Loucy (cell line): ENCODE measurements at regions not wholly inside any gene's neighbourhood (a gene's known extent, or its start where the extent isn't known, plus 50 kb on each side); places are given as distances from the start of the nearest gene placed in this dataset.

Experiments used
- CTCF ChIP-seq: fragments of 200-600 bp; sonication (generic); conservative IDR thresholded peaks from 2 replicates; pipeline ENCODE4 v1.5.1; 2014; ENCODE audit warnings: mild to moderate bottlenecking, antibody characterized with exemption, low read length
- EZH2phosphoT487 ChIP-seq: fragments of 200-600 bp; IDR thresholded peaks from 2 replicates; pipeline ENCODE4 v1.6.1; 2018; ENCODE audit warnings: antibody characterized with exemption, mild to moderate bottlenecking, moderate library complexity, borderline replicate concordance

GRCh38 chr6:153272201-153272980, 141.3 kb upstream of the RGS17 start:
- no peak for TF ChIP-seq CTCF
- no peak for TF ChIP-seq EZH2phosphoT487
